ENCODE measurements at regions not wholly inside any gene's neighbourhood (a gene's known extent, or its start where the extent isn't known, plus 50 kb on each side); places are given as distances from the start of the nearest gene placed in this dataset.

DNA sequence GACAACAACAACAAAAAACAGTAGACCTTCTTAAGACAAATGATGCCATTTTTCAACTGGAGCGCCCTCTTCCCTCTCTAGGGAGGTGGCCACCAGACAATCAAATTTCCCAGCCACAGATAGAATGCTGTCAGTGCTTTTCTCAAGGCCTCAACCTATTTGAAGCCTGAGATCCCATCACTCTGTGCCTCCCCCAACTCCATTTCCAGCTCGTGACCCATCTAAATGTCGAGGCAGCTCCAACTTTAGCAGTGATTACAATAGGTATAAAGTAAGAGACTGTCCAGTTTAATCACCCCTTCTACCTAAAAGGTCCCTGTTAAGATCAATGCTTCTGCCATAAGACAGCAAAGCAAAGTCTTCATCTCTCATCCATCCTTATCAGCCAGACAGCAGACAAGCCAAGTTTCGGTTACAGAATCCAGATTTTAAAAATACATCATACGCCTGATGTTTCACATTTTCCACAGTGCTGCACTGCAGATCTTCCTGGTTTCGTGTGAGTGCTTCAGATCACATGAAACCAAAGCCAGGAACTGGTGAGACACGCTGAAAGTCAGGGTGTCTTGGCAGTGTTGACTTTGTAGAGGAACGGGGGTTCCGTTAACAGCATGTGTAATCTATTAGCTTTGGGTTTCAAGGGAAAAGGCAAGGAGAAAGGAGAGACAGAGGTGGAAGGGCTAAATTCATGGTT, 447.8 kb downstream of the ENC1 start:
- TF ChIP-seq, protein P1, sequence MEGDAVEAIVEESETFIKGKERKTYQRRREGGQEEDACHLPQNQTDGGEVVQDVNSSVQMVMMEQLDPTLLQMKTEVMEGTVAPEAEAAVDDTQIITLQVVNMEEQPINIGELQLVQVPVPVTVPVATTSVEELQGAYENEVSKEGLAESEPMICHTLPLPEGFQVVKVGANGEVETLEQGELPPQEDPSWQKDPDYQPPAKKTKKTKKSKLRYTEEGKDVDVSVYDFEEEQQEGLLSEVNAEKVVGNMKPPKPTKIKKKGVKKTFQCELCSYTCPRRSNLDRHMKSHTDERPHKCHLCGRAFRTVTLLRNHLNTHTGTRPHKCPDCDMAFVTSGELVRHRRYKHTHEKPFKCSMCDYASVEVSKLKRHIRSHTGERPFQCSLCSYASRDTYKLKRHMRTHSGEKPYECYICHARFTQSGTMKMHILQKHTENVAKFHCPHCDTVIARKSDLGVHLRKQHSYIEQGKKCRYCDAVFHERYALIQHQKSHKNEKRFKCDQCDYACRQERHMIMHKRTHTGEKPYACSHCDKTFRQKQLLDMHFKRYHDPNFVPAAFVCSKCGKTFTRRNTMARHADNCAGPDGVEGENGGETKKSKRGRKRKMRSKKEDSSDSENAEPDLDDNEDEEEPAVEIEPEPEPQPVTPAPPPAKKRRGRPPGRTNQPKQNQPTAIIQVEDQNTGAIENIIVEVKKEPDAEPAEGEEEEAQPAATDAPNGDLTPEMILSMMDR (IDR thresholded peaks at IDR 0.05) = no peak
- Histone ChIP-seq H3K4me1 (ENCODE audit: control insufficient read depth in 1 of 2, low read depth in 2 of 2) (peaks cover 0 to 8% of the 10 kb centered on the region in 2 donors), H3K4me3 (no peak overlapping the region), H3K36me3 (no peaks in the 10 kb centered on the region), H3K27ac (no peak overlapping the region), H3K27me3 (replicated peaks; ENCODE audit: insufficient read depth) (no peaks in the 10 kb centered on the region), H3K9me3 (no peaks in the 10 kb centered on the region)
- no peak for DNase-seq (ENCODE audit: low spot score)
- ATAC-seq (ENCODE audit: insufficient number of reproducible peaks, low FRiP score, low read depth) = peak; percentile 67

DNA sequence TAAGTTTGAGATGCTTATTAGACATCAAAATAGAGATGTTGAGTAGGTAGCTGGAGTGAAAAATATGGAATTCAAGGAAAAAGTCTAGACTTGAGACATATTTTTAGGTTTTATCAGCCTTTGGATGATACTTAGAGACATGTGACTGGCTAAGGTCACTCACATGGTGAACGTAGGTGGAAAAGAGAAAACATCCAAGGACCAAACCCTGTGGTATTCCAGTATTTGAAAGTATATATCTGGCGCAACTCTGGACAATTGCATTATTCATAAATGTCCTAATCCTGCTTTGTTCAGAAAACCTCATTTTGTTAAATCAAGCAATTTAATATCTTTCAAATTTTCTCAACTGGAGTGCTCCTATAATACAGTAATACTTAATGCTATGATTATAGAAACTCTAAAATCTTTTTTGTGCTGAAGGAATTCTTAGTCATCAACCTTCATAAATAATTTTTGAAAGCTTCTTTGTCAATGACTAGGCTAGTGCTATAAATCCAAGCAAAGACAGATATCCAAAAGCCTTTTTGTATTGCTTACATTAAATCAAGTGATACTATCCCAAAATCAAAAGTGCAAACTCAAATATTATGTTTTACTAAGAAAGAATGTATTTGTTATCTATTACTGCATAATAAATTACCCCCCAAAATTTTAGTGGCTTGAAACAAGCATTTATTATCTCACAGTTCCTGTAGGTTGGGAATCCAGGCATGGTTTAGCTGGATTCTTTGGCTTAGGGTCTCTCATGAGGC, 452.0 kb downstream of the ENC1 start:
- Histone ChIP-seq H3K4me1 (ENCODE audit: control insufficient read depth in 1 of 2, low read depth in 2 of 2) (peaks cover 0 to 8% of the 10 kb centered on the region in 2 donors), H3K27ac (no peak overlapping the region), H3K9me3 (no peaks in the 10 kb centered on the region), H3K36me3 (no peaks in the 10 kb centered on the region), H3K27me3 (replicated peaks; ENCODE audit: insufficient read depth) (no peaks in the 10 kb centered on the region), H3K4me3 (no peak overlapping the region)
- TF ChIP-seq, protein P1 (IDR thresholded peaks at IDR 0.05) = no peak
- DNase-seq (ENCODE audit: low spot score) = no peak
- no peak for ATAC-seq (ENCODE audit: insufficient number of reproducible peaks, low FRiP score, low read depth)

DNA sequence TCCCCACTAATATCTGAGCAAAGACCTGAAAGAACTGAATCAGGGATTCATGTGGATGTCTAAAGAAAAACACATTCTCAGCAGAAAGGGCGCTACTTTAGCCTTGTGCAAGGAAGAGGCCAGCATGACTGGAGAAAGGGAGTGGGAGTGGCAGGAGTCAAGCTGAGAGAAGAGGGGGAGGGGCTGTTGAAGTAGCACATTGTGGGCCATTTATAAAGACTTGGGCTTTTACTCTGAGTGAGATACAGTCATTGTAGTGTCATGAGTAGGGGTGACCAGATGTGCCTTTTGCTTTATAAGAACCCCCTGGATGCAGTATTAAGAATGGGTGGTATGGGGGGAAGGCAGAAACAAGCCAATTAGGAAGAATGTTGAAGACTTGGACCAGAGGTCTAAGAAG, 452.8 kb downstream of the ENC1 start:
- TF ChIP-seq, protein P1 (IDR thresholded peaks at IDR 0.05) = no peak
- no peaks in the 10 kb centered on the region for H3K27me3 ChIP-seq (replicated peaks; ENCODE audit: insufficient read depth)
- H3K27ac ChIP-seq = no peak overlapping the region
- H3K4me3 ChIP-seq = no peak overlapping the region
- no peaks in the 10 kb centered on the region for H3K9me3 ChIP-seq
- no peak for ATAC-seq (ENCODE audit: insufficient number of reproducible peaks, low FRiP score, low read depth)
- H3K4me1 ChIP-seq (ENCODE audit: control insufficient read depth in 1 of 2, low read depth in 2 of 2) = peaks cover 0 to 3% of the 10 kb centered on the region in 2 donors
- DNase-seq (ENCODE audit: low spot score) = no peak
- no peaks in the 10 kb centered on the region for H3K36me3 ChIP-seq

DNA sequence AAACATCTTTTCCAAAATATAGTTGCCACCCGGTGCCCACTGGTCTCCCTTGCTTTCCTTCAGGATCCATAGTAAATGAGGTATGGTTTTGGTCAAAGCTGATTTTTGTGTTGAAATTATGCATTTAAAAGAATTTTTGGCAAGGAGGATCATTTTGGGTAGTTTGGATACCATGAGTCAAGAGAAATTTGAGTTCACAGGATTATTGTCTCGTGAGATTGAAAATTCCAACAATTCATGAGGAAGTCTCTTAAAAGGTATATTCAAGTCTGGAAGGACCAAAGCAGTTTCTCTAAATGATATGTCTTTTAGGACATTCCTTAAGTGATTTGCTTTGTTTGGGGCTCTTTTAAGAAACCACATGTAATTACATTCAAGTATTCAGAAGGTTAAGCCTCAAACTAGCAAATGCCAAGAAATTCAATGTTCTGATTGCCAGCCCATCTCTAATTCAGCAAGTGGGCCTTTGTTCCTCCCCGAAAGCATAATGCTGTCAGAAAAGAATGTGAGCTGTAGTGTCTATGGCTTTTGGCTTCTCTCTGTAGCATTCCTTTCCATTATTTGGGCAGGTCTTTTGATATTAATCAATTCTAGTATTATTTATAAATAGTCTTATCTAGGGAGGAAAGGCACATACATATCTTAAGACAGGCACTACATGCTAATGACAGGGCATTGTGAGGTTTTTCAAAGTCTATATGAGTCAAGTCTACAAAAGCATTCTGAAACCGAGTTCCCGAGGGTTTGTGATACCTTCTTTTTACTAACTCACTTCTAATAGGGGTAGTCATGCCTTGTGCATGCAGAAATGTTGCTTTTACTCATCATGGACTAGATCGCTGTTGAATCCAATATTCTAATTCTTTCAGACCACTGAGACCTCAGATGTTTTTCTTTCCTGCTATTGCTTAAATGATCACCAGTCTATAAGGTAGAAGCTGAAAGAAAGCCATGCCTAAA, 453.9 kb downstream of the ENC1 start:
- no peak overlapping the region for H3K27ac ChIP-seq
- TF ChIP-seq, protein P1 (IDR thresholded peaks at IDR 0.05) = no peak
- H3K4me3 ChIP-seq = no peak overlapping the region
- H3K36me3 ChIP-seq = no peaks in the 10 kb centered on the region
- DNase-seq (ENCODE audit: low spot score) = no peak
- no peaks in the 10 kb centered on the region for H3K27me3 ChIP-seq (replicated peaks; ENCODE audit: insufficient read depth)
- no peaks in the 10 kb centered on the region for H3K4me1 ChIP-seq (ENCODE audit: control insufficient read depth in 1 of 2, low read depth in 2 of 2)
- H3K9me3 ChIP-seq = no peaks in the 10 kb centered on the region
- ATAC-seq (ENCODE audit: insufficient number of reproducible peaks, low FRiP score, low read depth) = no peak

DNA sequence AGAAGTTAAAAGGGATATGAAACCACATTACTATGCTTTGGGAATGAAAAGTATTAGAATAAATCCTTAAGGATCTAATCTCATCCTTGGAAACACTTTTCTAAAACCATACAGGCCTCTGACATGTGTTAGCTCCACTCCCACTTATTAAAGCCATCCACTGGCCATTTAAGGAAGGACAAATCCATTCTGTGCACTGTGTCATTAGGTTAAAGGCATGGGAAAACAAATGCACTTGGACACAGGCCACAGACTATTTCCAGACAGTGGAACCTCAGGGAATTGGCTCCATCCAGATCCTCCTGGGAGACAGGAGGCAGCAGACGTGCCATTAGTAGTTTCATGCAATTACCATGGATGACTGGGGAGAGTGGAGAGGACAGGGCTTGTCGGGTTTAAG, 454.9 kb downstream of the ENC1 start:
- no peak overlapping the region for H3K27ac ChIP-seq
- no peaks in the 10 kb centered on the region for H3K4me1 ChIP-seq (ENCODE audit: control insufficient read depth in 1 of 2, low read depth in 2 of 2)
- H3K9me3 ChIP-seq = no peaks in the 10 kb centered on the region
- no peak for DNase-seq (ENCODE audit: low spot score)
- TF ChIP-seq, protein P1 (IDR thresholded peaks at IDR 0.05) = no peak
- no peak overlapping the region for H3K4me3 ChIP-seq
- H3K36me3 ChIP-seq = no peaks in the 10 kb centered on the region
- ATAC-seq (ENCODE audit: insufficient number of reproducible peaks, low FRiP score, low read depth) = no peak
- H3K27me3 ChIP-seq (replicated peaks; ENCODE audit: insufficient read depth) = no peaks in the 10 kb centered on the region

Measured in thoracic aorta (tissue), 2 donors.